ENCODE measurements at regions not wholly inside any gene's neighbourhood (a gene's known extent, or its start where the extent isn't known, plus 50 kb on each side); places are given as distances from the start of the nearest gene placed in this dataset.

DNA sequence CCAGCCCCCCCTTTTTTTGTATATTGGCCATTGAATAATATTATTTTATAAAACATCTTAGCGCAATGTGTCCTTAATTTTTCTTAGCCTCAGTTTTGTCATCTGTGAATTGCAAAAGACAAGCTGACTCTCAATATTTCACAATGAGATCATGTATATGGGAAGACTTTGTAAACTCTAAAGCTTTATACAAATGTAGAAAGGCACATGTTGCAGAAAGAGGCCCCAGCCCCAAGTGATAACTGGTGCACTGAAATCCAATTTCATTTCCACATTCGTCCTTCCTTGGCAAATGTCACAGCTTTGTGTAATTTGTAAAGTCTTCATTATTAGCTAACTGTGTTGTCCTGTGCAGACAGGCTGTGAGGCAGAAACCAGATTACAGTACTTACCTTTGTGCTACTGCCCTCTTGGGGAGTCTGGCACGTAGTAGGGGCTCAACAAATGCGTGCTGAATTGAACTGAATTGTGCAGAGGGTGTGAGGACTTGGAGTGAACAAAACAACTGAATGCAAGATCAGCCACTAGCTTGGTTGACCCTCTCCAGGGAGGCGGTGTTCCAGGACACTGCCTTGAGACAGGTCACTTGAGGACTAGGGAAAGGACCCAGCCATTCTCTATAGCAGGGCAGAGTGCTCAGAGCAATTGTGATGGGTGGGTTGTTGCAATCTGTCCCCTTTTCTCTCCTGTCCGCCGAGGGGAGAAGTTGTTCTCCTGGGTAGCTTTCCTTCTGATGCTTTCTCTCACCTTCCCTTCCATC is 74.6 kb downstream of the LMO4 start:
- TF ChIP-seq, protein P1, sequence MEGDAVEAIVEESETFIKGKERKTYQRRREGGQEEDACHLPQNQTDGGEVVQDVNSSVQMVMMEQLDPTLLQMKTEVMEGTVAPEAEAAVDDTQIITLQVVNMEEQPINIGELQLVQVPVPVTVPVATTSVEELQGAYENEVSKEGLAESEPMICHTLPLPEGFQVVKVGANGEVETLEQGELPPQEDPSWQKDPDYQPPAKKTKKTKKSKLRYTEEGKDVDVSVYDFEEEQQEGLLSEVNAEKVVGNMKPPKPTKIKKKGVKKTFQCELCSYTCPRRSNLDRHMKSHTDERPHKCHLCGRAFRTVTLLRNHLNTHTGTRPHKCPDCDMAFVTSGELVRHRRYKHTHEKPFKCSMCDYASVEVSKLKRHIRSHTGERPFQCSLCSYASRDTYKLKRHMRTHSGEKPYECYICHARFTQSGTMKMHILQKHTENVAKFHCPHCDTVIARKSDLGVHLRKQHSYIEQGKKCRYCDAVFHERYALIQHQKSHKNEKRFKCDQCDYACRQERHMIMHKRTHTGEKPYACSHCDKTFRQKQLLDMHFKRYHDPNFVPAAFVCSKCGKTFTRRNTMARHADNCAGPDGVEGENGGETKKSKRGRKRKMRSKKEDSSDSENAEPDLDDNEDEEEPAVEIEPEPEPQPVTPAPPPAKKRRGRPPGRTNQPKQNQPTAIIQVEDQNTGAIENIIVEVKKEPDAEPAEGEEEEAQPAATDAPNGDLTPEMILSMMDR (conservative IDR thresholded peaks at IDR 0.05 in 1 of 2, IDR thresholded peaks at IDR 0.05 in 1 of 2; ENCODE audit: low read depth in 1 of 2, low read length in 2 of 2), result no peak
- no peak for TF ChIP-seq EZH2 (IDR thresholded peaks at IDR 0.05; ENCODE audit: low read length, missing control alignments)

All from fibroblast of lung (primary cell).